ENCODE measurements at regions not wholly inside any gene's neighbourhood (a gene's known extent, or its start where the extent isn't known, plus 50 kb on each side); places are given as distances from the start of the nearest gene placed in this dataset.

DNA sequence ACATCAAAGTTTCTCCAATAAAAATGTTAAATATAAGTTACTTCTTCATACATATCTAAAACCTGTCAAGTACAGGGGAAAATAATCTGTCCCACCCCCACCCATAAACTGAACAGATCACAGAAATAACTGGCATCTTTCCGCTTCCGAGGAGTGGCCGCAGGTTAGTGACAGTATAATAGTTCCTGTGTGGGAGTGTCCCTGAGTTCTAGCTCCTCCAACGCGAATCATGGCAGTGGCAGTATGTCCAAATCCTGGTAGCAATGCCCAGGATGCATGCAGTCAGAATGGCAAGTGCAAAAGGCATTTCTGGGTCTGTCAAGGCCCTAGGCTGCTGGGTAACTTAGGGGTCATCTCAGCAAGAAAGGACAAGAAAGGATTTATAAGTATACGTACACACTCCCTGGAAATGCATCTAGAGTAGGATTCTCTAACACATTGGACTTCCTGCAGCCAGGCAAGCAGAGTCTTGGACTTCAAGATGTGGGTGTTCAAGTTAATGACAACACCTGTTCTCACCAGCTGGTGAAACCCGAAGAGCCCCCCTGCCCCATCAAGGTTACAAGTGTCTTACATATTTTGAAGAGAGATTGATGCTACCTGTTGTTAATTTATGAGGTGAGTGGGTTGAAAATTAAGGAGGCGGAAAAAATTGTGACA, 94.4 kb upstream of the COL1A2 start:
- no peak for ATAC-seq

DNA sequence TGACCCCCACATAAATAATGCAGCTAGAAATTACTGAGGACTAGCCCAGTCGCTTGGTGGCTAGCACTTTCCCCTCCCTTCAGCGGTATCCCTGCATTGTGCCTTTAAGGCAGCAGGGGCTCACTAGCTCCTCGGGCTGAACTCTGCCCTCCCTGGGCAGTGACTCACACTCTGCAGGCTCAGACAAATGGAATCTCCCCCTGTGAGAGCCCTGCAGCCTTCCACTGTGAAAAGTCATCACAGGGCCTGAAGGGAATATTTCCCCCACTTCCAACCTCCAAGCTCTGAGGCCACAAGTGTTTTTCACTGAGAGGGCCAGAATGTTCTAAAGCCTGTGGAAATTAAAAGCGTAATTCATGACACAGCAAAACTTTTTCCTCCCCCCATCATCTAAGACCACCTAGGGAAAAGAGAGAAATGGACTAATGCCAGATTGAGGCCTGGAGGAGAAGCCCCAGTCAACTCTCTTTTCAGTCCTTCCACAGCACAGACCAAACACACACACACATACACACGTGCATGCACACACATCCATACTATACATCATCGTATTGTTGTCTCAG, 93.6 kb upstream of the COL1A2 start:
- no peak for TF ChIP-seq PPARA (CRISPR knock-in tag; IDR thresholded peaks at IDR 0.05; ENCODE audit: borderline replicate concordance)
- TF ChIP-seq ZC3H10 (CRISPR knock-in tag; IDR thresholded peaks at IDR 0.05): no peak
- TF ChIP-seq TCF4 (CRISPR knock-in tag; IDR thresholded peaks at IDR 0.05; ENCODE audit: borderline replicate concordance): no peak
- no peak for TF ChIP-seq ESRRG (CRISPR knock-in tag; IDR thresholded peaks at IDR 0.05)
- TF ChIP-seq ZFP3 (CRISPR knock-in tag; IDR thresholded peaks at IDR 0.05): 0 out of 2 replicates have a peak, but pooled peaks have one; percentile 48
- TF ChIP-seq PATZ1 (CRISPR knock-in tag; IDR thresholded peaks at IDR 0.05; ENCODE audit: borderline replicate concordance): no peak
- TF ChIP-seq, protein P1, sequence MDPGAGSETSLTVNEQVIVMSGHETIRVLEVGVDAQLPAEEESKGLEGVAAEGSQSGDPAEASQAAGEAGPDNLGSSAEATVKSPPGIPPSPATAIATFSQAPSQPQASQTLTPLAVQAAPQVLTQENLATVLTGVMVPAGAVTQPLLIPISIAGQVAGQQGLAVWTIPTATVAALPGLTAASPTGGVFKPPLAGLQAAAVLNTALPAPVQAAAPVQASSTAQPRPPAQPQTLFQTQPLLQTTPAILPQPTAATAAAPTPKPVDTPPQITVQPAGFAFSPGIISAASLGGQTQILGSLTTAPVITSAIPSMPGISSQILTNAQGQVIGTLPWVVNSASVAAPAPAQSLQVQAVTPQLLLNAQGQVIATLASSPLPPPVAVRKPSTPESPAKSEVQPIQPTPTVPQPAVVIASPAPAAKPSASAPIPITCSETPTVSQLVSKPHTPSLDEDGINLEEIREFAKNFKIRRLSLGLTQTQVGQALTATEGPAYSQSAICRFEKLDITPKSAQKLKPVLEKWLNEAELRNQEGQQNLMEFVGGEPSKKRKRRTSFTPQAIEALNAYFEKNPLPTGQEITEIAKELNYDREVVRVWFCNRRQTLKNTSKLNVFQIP (CRISPR knock-in tag; IDR thresholded peaks at IDR 0.05; ENCODE audit: borderline replicate concordance, low read depth): no peak
- TF ChIP-seq TSHZ2 (CRISPR knock-in tag; IDR thresholded peaks at IDR 0.05): no peak
- no peak for TF ChIP-seq BACH2 (CRISPR knock-in tag; IDR thresholded peaks at IDR 0.05; ENCODE audit: borderline replicate concordance)
- no peak for TF ChIP-seq RARB (CRISPR knock-in tag; IDR thresholded peaks at IDR 0.05)
- TF ChIP-seq GLIS3 (CRISPR knock-in tag; IDR thresholded peaks at IDR 0.05): no peak
- TF ChIP-seq CSDC2 (CRISPR knock-in tag; IDR thresholded peaks at IDR 0.05): no peak
- no peak; the same call in 1 of the 2 replicates for TF ChIP-seq SNAI2 (CRISPR knock-in tag; IDR thresholded peaks at IDR 0.05)
- no peak for TF ChIP-seq TOX (CRISPR knock-in tag; IDR thresholded peaks at IDR 0.05; ENCODE audit: borderline replicate concordance)
- 0 out of 2 replicates have a peak, but pooled peaks have one; percentile 32 for TF ChIP-seq ISL1 (CRISPR knock-in tag; IDR thresholded peaks at IDR 0.05)
- peak; percentile 93 for ATAC-seq

More for the DNA sequence above, 94.4 kb upstream of the COL1A2 start:
- no peak for TF ChIP-seq ARNTL (CRISPR knock-in tag; IDR thresholded peaks at IDR 0.05; ENCODE audit: borderline replicate concordance, low read depth)
- TF ChIP-seq, protein P1 (CRISPR knock-in tag; IDR thresholded peaks at IDR 0.05; ENCODE audit: borderline replicate concordance, low read depth): no peak
- no peak for TF ChIP-seq ZC3H10 (CRISPR knock-in tag; IDR thresholded peaks at IDR 0.05)
- no peak for TF ChIP-seq BACH2 (CRISPR knock-in tag; IDR thresholded peaks at IDR 0.05; ENCODE audit: borderline replicate concordance)
- no peak for TF ChIP-seq PPARA (CRISPR knock-in tag; IDR thresholded peaks at IDR 0.05; ENCODE audit: borderline replicate concordance)
- TF ChIP-seq SNAI2 (CRISPR knock-in tag; IDR thresholded peaks at IDR 0.05): no peak
- no peak for TF ChIP-seq ISL1 (CRISPR knock-in tag; IDR thresholded peaks at IDR 0.05)
- TF ChIP-seq ZNF565 (CRISPR knock-in tag; conservative IDR thresholded peaks at IDR 0.05; ENCODE audit: low read depth): no peak
- no peak for TF ChIP-seq GLIS3 (CRISPR knock-in tag; IDR thresholded peaks at IDR 0.05)

- ATAC-seq: no peak
- TF ChIP-seq ZNF8 (CRISPR knock-in tag; IDR thresholded peaks at IDR 0.05) (no peak), CSRNP3 (CRISPR knock-in tag; IDR thresholded peaks at IDR 0.05) (no peak), OSR1 (CRISPR knock-in tag; IDR thresholded peaks at IDR 0.05) (no peak), ISL1 (CRISPR knock-in tag; IDR thresholded peaks at IDR 0.05) (no peak), PPARA (CRISPR knock-in tag; IDR thresholded peaks at IDR 0.05; ENCODE audit: borderline replicate concordance) (no peak), RARB (CRISPR knock-in tag; IDR thresholded peaks at IDR 0.05) (no peak), TOX (CRISPR knock-in tag; IDR thresholded peaks at IDR 0.05; ENCODE audit: borderline replicate concordance) (no peak), BACH2 (CRISPR knock-in tag; IDR thresholded peaks at IDR 0.05; ENCODE audit: borderline replicate concordance) (no peak), TCF4 (CRISPR knock-in tag; IDR thresholded peaks at IDR 0.05; ENCODE audit: borderline replicate concordance) (no peak)
- TF ChIP-seq, protein P1 (CRISPR knock-in tag; IDR thresholded peaks at IDR 0.05; ENCODE audit: borderline replicate concordance, low read depth): no peak
Observed at GRCh38 chr7:94303118-94303517, 91.6 kb upstream of the COL1A2 start.

Measured in SK-N-SH treated with all-trans-retinoic acid at 6 μM for 48 hours (cell line).